Breast epithelium (tissue), 3 donors: ENCODE measurements at regions not wholly inside any gene's neighbourhood (a gene's known extent, or its start where the extent isn't known, plus 50 kb on each side); places are given as distances from the start of the nearest gene placed in this dataset.

Experiments
- CTCF ChIP-seq, 3 donors: fragments of 450-650 bp; IDR thresholded peaks; one replicate each; pipeline ENCODE4 v1.5.1; 2016 to 2017; ENCODE audit warnings: antibody characterized with exemption in 3 of 3, mild to moderate bottlenecking in 3 of 3, moderate library complexity in 3 of 3
- POLR2A ChIP-seq: fragments of 450-650 bp; IDR thresholded peaks from one replicate; pipeline ENCODE4 v1.6.1; 2016; ENCODE audit warnings: antibody characterized with exemption, mild to moderate bottlenecking, moderate library complexity

- TF ChIP-seq CTCF (IDR thresholded peaks at IDR 0.05) (no peak), POLR2A (no peak)
These were observed 74.2 kb downstream of the ANXA2R start for GRCh38 chr5:42965934-42966333.
